Body of pancreas (tissue), 4 donors: ENCODE measurements at regions not wholly inside any gene's neighbourhood (a gene's known extent, or its start where the extent isn't known, plus 50 kb on each side); places are given as distances from the start of the nearest gene placed in this dataset.

Experiments used
- ATAC-seq: fragments of 150-250 bp; one replicate; pipeline ENCODE4 v1.9.1; 2016
- DNase-seq, 4 donors: peaks; one replicate each; pipeline ENCODE4 v3.0.0-alpha.2; 2019
- H3K27ac ChIP-seq, 4 donors: fragments of 200-600 bp; sonication (generic); 1 replicate in 3 of 4; 2 replicates in 1 of 4; pipeline versions ENCODE4 v1.5.1 to v1.6.1; 2016 to 2019; ENCODE audit warnings: mild to moderate bottlenecking in 1 of 4, mixed read lengths in 1 of 4, moderate library complexity in 1 of 4
- H3K27me3 ChIP-seq, 2 donors: fragments of 200-600 bp; sonication (generic); one replicate each; pipeline ENCODE4 v1.6.0; 2016; ENCODE audit warnings: mild to moderate bottlenecking in 1 of 2
- H3K36me3 ChIP-seq, 2 donors: fragments of 200-600 bp; sonication (generic); replicated peaks in 1 of 2; 2 replicates each; pipeline ENCODE4 v1.5.1; 2016; ENCODE audit warnings: low read depth in 2 of 2; ENCODE audit not compliant: insufficient read depth in 1 of 2
- H3K4me1 ChIP-seq: fragments of 200-600 bp; sonication (generic); one replicate; pipeline ENCODE4 v1.6.0; 2016
- H3K4me3 ChIP-seq, 2 donors: fragments of 200-600 bp; sonication (generic); 1 replicate in 1 of 2; 2 replicates in 1 of 2; pipeline ENCODE4 v1.5.1; 2016 to 2019
- H3K9me3 ChIP-seq, 3 donors: fragments of 200-600 bp; sonication (generic); 1 replicate in 2 of 3; 2 replicates in 1 of 3; pipeline ENCODE4 v1.5.1; 2016
- CTCF ChIP-seq, 7 experiments: fragments of 450-650 bp in 4 of 7; fragments of 200-600 bp in 3 of 7; sonication (generic) in 3 of 7; IDR thresholded peaks; one replicate each; pipeline ENCODE4 v1.5.1; 2016 to 2019; ENCODE audit warnings: antibody characterized with exemption in 7 of 7
- POLR2A ChIP-seq, 3 donors: fragments of 450-650 bp; IDR thresholded peaks; one replicate each; pipeline ENCODE4 v1.6.1; 2016; ENCODE audit warnings: antibody characterized with exemption in 3 of 3, mild to moderate bottlenecking in 2 of 3
- WGBS, 2 donors: methylation state at CpG; one replicate each; pipeline ENCODE4 v1.1.5; 2017; 5-methylcytosine and 5-hydroxymethylcytosine counted together
- intact Hi-C: fragments of 100-400 bp; cut with DNase I; formaldehyde crosslinking; loops from one replicate; pipeline ENCODE4 v1.15.1; 2023

- no peak for TF ChIP-seq POLR2A (IDR thresholded peaks at IDR 0.05)
- TF ChIP-seq CTCF (IDR thresholded peaks at IDR 0.05): no peak
- H3K9me3 ChIP-seq: no peaks in the 10 kb centered on the region
- ATAC-seq (no peak), DNase-seq (no peak)
- no peak overlapping the region for H3K27ac ChIP-seq
- 82 to 85% methylated on average over 4 of the region's 4 CpGs for WGBS, 2 donors
- H3K4me1 ChIP-seq: no peaks in the 10 kb centered on the region
- intact Hi-C loops: no loop called here
- no peak overlapping the region for H3K4me3 ChIP-seq
- no peaks in the 10 kb centered on the region for H3K27me3 ChIP-seq
- no peaks in the 10 kb centered on the region for H3K36me3 ChIP-seq
Measured at GRCh38 chr13:38620876-38621275, 66.0 kb upstream of the FREM2 start.

DNA sequence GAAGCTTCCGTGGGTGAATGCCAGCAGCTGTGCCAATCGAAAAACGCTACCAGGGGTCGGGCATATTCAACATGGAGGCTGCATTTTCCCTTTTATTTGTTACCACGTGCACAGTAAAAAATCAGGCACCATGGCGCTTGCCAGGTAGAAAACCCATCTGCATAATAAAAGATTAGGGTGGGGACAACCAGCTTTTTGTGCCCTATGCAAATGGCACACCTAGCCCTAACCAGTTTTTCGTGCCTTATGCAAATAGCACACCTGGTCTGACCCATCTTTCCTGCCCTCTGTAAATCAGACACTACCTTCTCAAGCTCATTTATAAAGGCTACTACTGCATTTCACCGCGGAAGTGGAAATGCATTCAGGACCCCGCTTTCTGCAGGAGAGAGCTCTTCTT is 62.1 kb upstream of the FREM2 start:
- Histone ChIP-seq H3K36me3 (no peaks in the 10 kb centered on the region), H3K4me3 (no peak overlapping the region), H3K27ac (no peak overlapping the region), H3K27me3 (no peaks in the 10 kb centered on the region), H3K9me3 (no peaks in the 10 kb centered on the region), H3K4me1 (no peaks in the 10 kb centered on the region)
- TF ChIP-seq CTCF (IDR thresholded peaks at IDR 0.05): no peak
- TF ChIP-seq POLR2A (IDR thresholded peaks at IDR 0.05): no peak
- ATAC-seq: no peak
- 27 to 42% methylated on average over 10 of the region's 10 CpGs for WGBS, 2 donors
- DNase-seq: peak in 1 of 4 donors; percentile 21
- intact Hi-C loops: no loop called here

DNA sequence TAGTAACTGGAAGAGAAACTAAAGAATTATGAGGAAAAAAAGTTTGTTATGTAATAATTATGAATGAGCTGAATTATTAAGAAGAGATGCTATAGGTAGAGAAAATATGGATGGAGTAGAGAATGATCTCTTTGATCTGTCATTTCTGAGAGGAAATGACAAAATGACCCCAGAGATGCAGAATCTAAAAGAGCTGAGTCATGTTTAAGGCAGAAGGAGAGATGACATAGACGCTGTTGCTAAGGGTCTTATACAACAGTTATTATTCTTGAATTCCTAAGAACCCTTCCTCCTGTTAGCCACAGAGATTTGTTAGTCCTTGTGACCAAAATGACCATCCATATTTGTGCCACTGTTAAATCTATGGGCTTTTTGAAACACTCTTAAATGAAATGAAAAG is 58.3 kb upstream of the FREM2 start:
- Histone ChIP-seq H3K9me3 (no peaks in the 10 kb centered on the region), H3K4me3 (no peak overlapping the region), H3K36me3 (no peaks in the 10 kb centered on the region), H3K27ac (no peak overlapping the region), H3K4me1 (no peaks in the 10 kb centered on the region), H3K27me3 (no peaks in the 10 kb centered on the region)
- WGBS, 2 donors: 63 to 87% methylated on average over 1 of the region's 1 CpG
- ATAC-seq: no peak
- no peak for DNase-seq
- intact Hi-C loops: no loop called here
- TF ChIP-seq POLR2A (IDR thresholded peaks at IDR 0.05): no peak
- TF ChIP-seq CTCF (IDR thresholded peaks at IDR 0.05): no peak

DNA sequence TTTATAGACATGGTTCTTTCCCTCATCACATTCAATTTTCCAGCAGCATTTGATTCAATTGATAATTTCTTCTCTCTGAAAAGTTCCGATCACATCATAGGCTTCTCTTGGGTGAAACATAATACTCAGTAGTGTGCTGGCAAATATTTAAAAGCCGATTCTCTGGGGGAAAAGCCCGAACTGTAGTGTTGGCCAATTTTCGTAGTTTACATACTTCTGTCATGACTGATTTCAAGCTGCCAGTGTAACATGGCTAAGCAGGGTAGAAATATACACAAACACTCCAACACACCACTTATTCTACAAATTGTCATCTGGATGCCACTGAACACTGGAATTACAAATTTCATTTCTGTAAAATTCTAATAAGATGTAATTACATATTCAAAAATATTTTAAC is 56.1 kb upstream of the FREM2 start:
- peaks cover 11% of the 10 kb centered on the region for H3K4me1 ChIP-seq
- TF ChIP-seq POLR2A (IDR thresholded peaks at IDR 0.05) (no peak), CTCF (IDR thresholded peaks at IDR 0.05) (no peak)
- intact Hi-C loops: no loop called here
- WGBS, 2 donors: 64 to 70% methylated on average over 4 of the region's 4 CpGs
- H3K27ac ChIP-seq: no peak overlapping the region
- no peaks in the 10 kb centered on the region for H3K9me3 ChIP-seq
- no peaks in the 10 kb centered on the region for H3K36me3 ChIP-seq
- ATAC-seq (no peak), DNase-seq (no peak)
- no peak overlapping the region for H3K4me3 ChIP-seq
- H3K27me3 ChIP-seq: no peaks in the 10 kb centered on the region

GRCh38 chr13:38635030-38635429 is 51.8 kb upstream of the FREM2 start:
- Histone ChIP-seq H3K27me3 (no peaks in the 10 kb centered on the region), H3K9me3 (no peaks in the 10 kb centered on the region), H3K36me3 (no peaks in the 10 kb centered on the region), H3K27ac (peak overlapping the region in 2 of 4 donors; percentile 16 to 78), H3K4me1 (peaks cover 45% of the 10 kb centered on the region), H3K4me3 (no peak overlapping the region)
- no peak for TF ChIP-seq POLR2A (IDR thresholded peaks at IDR 0.05)
- no peak for TF ChIP-seq CTCF (IDR thresholded peaks at IDR 0.05)
- intact Hi-C loops: no loop called here
- DNase-seq: no peak
- ATAC-seq: no peak
- WGBS, 2 donors: 65 to 82% methylated on average over 4 of the region's 4 CpGs
